T-helper 2 cell (primary cell): ENCODE measurements at regions not wholly inside any gene's neighbourhood (a gene's known extent, or its start where the extent isn't known, plus 50 kb on each side); places are given as distances from the start of the nearest gene placed in this dataset.

ENCODE experiments used
- DNase-seq, 5 experiments: peaks; one replicate each; pipeline versions ENCODE4 v3.0.0 to v3.0.0-alpha.2; 2012 to 2022

DNA sequence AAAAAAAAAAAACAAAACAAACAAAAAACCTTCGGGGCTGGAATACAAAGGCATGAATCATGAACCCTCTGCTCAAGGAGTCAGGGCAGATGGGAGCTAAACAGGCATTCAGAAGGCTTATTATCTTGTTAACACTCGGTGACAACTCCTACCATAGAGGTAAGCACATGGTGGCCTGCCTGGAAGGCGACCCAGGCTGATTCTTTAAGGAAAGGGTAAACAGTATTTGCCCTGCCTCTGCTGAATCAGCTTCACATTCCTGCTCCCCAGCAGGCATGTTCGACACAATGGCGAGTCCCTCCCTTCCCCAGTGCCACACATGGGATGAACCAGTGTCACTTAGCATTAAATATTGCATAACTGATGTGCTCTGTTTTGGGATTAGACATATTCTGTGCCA is 191.9 kb downstream of the ARL4C start:
- DNase-seq, result no peak

DNA sequence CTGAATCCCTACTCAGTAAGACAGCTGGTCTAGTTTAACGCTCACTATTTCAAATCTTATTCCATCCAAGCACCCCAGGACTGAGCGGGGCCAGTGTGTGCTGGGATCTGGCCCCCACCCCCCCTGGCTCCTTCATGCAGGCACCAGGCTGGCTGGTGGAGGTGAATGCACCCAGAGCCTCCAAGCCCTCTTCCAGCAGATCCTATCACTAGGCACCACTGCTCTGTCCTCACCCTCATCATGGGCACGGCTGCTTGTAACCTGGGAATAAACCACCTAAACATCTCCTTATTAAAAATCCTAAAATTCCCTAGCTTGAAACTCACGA is 194.3 kb downstream of the ARL4C start:
- DNase-seq, result no peak

DNA sequence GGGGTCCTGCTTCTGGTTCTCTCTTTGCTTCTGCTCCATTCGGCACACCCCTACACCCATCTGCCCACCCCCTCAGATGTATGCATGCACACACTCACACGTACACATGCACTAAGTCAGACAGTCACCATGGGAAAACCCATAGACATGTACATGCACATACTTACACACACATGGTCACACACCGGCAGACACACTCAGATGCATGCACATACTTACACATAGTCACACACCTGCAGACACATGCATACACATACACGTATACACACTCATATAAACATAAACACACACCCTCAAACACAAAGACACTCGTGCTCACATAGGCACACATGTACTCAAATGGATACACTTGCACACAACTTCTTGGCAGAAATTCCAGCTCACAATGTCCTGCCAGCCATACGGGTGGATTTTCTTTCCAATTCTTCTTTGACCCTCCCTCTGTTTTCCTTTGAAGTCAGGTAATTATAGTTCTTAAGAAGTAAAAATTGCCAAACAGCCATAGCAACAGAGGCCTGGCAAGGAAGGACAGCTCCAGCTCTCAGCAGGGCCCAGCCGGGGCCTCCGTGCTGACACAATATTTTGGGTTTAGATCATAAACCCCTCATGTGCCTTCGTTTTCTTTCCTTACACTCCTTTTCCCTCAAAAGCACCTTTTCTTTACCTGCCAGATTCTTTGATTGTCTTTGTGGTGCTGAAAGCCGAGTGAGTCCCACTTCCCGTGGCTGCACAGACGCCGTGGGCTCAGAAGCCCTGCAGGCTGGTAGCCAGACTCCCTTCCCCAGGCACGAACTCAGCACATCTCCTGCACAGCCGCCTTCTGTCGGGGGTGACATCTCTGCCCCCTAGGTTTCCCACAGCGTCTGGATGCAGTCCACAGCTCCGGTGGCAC is 195.7 kb downstream of the ARL4C start:
- DNase-seq, result no peak

DNA sequence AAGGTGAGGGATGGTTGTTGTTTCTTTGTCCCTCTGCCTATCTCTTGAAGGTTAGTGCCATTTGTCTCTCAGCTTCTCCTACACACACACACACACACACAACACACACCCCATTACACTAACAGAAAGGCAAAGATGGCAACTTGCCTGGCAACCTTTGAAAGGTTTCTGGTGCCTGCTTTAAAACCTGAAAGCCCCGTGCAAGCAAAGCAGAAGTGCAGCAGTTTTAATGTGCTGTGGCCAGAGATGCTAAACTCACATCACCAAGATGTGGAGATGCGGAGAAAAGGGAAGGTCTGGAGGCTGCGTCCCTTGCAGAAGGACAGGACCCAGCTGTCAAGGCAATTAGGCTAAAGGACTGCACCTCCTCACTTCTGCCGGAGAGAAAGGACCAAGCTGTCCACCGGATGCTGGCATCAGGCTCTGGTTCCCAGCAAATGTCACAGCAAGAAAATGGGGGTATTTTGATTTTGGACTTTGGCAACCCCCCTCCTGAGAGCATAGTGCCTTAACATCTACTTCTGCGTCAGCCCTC is 196.4 kb downstream of the ARL4C start:
- DNase-seq, result no peak

DNA sequence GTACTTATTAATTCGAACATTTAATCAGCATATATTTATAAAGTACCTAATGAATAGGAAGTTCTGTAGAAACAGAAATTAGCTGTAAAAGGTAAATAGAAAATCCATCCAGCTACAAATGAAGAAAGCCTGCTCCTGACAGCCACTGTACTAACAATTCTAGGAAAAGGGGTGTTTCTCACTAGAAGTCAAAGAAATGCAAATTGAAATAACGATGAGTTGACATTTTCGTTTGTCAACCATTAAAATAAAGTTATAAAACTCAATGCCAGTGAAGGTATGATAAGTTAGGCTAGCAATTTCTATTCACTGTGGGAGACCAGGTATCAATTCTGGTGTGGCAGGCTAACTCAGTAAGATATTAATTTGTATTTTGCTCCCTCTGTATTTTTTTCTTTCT is 198.0 kb downstream of the ARL4C start:
- DNase-seq, result no peak

DNA sequence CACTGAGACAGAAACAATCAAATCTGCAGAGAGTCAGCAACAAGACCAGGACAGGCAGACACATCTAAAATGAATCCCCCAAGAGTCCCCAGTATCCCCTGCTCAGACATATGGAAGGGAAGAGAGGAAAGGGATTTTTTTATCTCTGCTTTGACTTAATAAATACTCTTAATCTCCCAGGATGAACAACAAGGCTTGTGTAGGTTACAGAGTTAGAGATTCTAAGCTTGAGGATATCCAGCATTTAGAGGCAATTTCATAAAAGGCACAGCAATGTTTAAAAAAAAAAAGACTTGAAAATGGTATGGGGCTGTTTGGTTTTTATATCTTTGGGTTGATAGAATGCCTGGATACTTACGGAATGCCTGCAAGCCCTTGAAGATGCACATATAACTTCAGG is 199.9 kb downstream of the ARL4C start:
- no peak for DNase-seq

DNA sequence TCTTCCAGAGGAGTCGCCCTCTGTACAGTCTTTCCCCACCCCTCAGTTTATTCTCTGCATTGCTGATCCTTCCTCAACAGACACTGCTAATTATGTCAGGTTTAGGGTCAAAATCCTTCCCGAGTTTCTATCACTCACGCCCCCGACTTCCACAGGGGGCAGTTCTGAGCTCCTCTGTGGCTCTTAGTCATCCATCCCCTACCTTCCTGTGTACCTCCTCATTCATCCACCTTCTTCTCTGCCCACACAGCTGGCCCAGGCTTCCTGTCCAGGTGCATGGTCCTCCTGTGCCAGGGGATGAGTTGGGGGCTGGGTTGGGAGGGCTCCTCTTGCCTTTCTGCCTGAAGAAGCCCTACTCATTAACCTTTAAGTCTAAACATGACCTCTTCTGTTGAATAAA is 202.9 kb downstream of the ARL4C start:
- DNase-seq, result peak in 1 of 5 experiments; percentile 60

DNA sequence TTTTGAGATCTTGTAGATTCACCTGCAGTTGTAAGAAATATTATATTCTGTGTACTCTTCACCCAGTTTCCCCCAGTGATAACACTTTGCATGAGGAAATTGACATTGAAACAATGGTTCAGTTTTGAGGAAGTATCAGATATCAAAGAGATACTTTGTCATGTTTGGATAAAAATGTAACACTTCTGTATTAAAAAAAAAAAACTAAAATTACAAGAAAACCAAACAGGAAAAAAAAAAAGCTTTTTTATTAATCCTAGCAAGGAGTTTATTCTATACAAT is 204.0 kb downstream of the ARL4C start:
- no peak for DNase-seq

DNA sequence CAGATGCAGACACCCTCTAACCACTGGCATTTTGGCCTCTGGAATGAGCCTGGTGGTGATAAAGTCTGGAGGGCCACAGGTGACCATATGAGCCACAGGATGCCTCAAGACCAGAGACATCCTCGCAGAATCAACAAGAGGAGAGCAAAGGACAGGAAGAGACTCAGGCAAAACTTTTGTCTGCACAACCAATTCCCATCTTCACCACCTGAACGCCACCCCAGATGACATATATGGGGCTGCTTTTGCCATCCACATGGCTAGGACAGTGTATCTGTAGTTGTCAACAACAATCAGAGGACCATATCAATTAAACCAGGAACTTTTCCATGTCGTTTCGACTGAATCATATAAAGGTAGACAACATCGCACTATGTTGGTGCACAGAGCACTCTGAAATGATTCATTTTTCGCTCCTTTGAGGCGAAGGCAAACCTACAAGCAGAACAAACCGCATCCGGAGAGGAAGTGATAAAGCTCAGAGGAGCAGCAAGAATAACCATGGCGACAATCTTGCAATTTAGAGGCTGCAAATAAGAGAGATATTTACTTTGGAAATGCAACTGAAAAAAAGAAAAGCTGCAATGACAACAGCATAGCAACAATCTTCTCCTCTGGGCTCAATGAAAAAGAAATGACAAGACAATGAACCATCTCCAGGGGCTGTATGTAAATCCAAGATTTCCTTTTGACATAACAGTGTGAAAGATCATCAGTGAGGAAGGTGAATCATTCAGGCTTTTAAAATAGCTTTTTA is 204.5 kb downstream of the ARL4C start:
- DNase-seq, result peak in 4 of 5 experiments; percentile 45 to 99 (median 78)

DNA sequence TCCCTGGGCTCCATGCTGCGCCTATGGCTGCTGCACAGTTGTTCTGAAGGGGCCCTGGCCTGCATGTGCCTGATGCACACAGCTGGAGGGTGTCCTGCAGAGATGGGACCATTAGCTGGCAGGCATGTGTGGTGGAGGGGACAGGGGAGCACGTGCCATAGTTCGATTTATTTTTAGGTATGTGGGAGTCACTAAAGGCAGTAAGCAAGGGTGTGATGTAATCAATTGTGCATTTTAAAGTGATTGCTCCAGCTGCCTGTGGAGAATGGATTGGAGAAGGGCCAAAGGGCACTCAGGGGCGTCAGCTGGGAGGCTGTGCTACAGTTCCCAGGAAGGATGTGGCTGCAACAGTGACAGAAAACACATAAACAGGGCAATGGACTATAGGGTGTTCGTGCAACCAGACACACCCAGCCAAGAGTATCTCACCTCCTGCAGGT is 205.1 kb downstream of the ARL4C start:
- DNase-seq, result peak in 3 of 5 experiments; percentile 22 to 97 (median 66)

DNA sequence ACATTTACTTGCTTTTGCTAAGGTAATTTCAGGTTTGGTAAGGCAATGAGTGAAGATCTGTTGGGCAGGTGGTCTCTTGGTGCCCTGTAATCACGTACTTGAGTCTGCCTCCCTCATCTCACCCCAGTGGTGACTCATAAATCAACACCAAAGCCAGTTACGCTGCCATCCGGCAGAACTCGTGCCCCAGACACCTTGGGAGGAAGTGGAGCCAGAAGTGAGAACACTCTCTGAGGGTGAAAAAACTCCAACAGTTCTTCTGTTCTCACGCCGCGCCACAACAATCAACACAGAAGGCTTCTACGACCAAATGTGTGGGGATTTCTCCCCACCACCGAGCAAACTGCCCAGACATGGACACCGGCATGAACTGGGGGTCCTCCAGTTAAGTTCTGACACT is 206.2 kb downstream of the ARL4C start:
- DNase-seq, result peak; percentile 33 to 99 (median 78)

DNA sequence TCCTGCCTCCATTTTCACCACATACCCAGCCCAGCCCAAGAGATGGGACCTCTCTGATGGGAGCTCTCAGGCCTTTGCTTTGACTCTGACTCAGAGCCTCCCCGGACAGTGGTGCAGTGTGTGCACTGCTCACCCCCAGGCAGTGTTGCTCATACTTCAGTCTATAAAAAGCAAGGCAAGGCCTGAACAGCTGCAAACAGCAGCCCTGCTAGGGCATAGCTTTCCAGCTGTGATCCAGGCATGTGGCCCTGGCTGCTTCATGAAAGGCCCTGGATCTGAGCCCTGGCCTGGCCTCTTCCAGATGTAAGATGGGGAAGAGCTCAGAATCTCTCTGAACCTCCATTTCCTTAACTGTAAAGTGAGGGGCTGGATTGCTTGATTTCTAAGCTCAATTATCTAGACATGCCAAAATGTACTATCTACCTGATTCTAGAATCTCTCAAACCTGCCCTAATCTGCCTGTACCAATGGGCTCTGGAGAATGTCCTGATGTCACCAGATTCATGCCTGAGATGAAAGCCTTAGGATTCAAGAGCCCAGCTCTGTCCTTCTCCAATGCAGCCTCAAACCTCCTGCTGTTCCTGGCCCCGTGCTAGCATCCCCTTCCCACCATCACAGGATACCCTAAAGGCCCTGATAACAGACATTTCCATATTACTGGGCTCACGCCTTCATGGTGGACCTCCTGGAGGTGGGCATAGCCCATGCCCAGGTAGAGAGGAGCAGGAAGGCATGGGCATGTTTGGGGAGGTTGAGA is 206.9 kb downstream of the ARL4C start:
- DNase-seq, result peak in 1 of 5 experiments; percentile 79

DNA sequence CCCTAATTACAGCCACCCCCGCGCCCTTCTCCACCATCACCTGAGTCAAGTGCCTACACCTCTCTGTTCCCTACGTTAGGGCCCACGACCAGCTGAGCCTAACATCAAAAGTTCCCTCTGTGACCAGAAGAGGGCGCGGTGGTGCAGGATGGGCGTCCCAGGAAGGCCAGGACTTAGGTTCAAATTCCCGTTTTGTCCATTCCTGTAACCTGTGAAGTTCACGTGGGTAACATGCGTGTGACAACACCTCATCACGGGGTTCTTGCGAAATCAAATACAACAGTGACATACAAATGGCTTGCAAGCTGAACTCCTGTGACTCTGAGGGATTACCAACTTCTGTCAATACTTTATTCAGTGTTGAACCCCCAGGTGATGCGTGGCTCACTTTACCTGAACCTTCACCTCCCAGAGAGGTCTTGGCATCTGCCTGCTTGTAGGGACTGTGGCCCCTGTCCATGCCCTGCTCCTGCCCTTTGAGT is 207.9 kb downstream of the ARL4C start:
- peak in 4 of 5 experiments; percentile 57 to 92 (median 70) for DNase-seq

DNA sequence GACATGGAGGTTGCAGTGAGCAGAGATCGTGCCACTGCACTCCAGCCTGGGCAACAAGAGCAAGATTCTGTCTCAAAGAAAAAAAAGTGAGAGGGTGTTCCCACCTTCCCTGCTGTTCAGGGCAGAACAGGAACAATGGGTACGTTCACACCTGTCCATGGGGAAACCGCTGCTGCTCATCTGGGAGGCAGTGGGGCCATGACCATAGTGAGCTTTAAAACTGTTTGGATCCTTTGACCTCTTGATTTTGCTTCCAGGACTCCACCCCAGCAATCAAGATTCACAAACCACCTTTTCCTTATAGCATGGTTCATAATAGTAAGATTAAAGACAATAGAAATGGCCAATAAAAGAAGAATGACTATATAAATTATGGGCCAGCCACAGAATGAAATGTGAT is 209.2 kb downstream of the ARL4C start:
- DNase-seq, result no peak

DNA sequence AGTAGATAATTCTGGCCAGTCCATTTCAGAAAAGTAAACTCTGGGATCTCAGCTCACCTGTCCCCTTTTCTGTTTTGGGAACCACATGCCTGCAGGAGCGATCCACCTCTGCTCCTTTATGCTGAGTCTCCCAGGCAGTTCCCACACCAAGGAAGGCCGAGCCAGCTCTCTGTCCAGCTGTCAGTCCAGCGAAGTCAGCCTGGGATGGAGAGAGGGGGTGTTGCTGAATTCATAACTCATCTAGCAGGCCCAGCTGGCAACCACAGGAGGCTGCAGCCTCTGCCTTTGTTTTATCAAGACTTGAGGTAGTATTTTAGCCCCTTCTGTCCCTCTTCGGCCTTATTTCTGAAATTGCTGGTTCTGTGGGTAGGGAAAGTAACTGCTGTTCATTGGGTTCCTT is 209.9 kb downstream of the ARL4C start:
- DNase-seq, result no peak

DNA sequence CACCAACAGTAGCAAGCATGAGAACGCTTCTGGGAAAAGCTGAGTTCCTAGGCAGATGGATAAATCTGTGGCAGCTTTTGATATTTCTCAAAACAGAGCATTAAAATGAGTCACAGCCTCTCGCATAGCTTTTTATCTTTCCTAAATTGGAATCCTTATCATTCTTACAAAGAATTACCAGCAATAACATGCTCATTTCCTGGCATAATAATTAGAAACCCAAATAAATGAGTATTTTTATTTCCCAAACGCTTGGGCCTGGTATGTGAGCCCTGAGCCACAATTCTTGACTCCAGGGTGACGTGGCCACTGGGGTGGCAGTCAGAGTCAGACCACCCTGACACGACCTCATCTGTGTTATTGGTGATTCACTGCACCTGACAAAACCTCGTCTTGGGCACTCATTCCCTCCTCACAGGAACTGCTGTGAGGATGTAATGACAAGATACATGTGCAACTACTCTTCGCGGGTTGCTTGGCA is 210.7 kb downstream of the ARL4C start:
- DNase-seq, result peak in 1 of 5 experiments; percentile 72

DNA sequence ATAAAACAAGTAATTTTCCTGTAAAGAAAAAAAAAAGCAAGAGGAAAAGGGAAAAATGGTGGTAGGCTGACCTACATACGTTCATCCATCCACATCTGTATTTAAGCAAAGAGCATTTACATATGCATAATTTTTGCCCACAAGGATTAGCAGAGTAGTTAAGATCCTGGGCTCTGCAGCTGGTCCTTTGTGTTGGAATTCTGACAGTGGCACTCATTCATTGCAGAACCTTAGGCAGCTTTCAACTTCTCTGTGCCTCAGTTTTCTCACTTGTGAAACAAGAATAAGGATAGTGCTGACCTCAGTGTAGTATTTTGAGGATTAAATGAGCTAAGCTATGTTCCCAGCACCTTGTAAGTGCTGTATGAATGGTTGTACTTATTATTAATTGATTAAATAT is 211.3 kb downstream of the ARL4C start:
- DNase-seq, result no peak

DNA sequence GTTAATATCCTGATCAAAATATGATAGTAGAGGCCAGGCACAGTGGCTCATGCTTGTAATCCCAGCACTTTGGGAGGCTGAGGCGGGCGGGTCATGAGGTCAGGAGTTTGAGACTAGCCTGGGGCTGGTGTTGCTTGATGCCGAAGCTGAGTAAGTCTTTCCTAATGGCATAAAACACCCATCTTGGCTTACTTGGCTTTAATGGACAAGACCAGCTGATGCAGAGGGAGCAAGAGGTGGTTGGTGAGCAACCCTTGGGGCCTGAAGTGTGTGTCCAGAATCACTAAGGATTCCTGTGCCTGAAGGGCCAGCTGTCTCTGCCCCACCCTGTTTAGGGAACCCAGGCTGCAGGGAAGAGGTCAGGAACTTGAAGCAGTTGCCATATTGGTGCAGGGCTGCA is 217.2 kb downstream of the ARL4C start:
- DNase-seq, result no peak

DNA sequence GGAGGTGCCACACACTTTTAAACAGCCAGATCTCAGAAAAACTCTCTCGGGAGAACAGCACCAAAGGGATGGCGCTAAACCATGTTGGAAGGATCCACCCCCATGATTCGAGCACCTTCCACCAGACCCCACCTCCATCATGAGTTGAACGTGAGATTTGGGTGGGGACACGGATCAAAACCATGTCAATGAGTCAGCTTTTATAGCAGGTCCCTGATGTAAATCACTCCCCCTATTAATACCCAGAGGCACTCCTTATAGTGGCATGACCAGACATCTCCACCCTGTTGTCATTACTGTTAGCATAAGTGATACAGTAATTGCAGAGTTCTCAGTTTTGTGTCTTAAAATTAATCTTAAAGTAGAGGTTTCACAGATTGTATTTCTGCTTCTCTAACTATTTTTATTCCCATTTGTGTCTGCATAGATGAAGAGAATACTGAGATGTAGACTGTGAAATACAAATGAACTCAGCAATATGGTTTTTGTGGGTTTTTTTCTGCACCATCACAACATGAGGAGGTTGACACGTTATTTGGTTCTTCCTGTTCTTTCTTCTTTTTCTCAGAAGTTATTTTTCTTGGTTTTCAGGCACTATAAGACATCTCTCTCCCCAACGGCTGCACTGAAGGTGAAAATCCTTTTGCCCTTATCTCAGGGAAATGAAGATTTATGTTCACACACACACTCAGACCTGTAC is 218.2 kb downstream of the ARL4C start:
- peak in 2 of 5 experiments; percentile 54 to 95 for DNase-seq

DNA sequence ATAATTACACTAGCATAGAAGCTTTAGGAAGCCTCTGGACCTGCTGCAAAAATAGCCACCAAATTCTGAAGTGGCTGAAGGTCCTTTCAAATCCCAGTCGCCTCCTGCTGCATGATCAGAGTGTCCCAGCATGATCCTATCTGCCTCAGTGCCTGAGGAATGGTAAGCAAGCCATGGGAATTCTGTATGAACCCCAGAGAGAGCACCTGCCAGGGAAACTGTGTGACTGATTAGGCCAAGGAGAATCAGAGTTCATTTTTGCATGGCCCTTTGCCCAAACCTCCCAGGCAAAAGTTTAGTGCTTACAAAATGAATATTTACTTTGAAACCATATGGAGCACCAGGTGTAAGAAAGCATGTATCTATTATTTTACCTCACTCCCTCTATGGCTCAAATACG is 221.4 kb downstream of the ARL4C start:
- no peak for DNase-seq

DNA sequence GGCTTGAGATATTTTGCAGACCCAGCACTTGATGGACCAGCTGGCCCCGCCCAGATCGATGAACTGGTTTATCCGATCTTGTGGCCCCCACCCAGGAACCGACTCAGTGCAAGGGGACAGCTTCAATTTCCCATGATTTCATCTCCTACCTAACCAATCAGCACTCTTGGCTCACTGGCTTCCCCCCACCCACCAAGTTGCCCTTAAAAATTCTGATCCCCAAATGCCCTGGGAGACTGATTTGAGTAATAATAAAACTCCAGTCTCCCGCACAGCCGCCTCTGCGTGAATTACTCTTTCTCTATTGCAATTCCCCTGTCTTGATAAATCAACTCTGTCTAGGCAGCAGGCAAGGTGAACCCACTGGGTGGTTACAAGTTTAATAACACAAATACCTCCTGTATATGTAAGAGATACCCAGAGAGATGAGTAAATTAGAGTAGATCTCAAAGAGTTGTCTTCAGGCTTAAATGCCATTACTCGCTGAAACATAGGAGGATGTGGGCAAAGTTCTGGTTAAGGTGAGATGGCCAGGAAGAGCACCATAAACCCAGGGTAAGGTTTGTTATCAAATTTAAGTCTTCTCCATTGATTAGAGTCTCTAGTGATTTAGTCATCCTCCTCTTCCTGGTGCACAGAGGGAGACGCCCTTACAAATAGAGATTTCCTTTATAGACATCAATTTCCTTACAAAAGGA is 222.8 kb downstream of the ARL4C start:
- peak in 3 of 5 experiments; percentile 27 to 89 (median 46) for DNase-seq
